GM23338 (cell line): ENCODE measurements at regions not wholly inside any gene's neighbourhood (a gene's known extent, or its start where the extent isn't known, plus 50 kb on each side); places are given as distances from the start of the nearest gene placed in this dataset.
A peak's percentile ranks its signal among the peaks of the same experiment; 100 is the strongest.

ENCODE experiments used
- ATAC-seq: fragments of 200-7000 bp; cut with Tn5 transposase; 3 replicates; pipeline ENCODE4 v1.9.1; 2020
- DNase-seq: peaks from one replicate; pipeline ENCODE4 v3.0.0-alpha.2; 2015; ENCODE audit warnings: low spot score
- H2AFZ ChIP-seq: fragments of 200-600 bp; sonication (generic); 2 replicates; pipeline ENCODE4 v1.8.0; 2016; ENCODE audit warnings: antibody characterized with exemption, mild to moderate bottlenecking, moderate library complexity
- H3F3A ChIP-seq: fragments of 200-600 bp; sonication (generic); replicated peaks from 2 replicates; pipeline ENCODE4 v1.8.0; 2017; ENCODE audit warnings: antibody characterized with exemption, mixed run types, low read depth
- H3K27ac ChIP-seq: fragments of 200-600 bp; sonication (generic); 2 replicates; pipeline ENCODE4 v1.6.1; 2016; ENCODE audit warnings: low read depth
- H3K27me3 ChIP-seq: fragments of 200-600 bp; sonication (generic); 2 replicates; pipeline ENCODE4 v1.8.0; 2016; ENCODE audit warnings: mild to moderate bottlenecking, mixed run types, moderate library complexity; ENCODE audit not compliant: insufficient read depth
- H3K36me3 ChIP-seq: fragments of 200-600 bp; sonication (generic); 2 replicates; pipeline ENCODE4 v1.8.0; 2016; ENCODE audit warnings: mild to moderate bottlenecking; ENCODE audit not compliant: insufficient read depth
- H3K4me1 ChIP-seq: fragments of 200-600 bp; sonication (generic); 2 replicates; pipeline ENCODE4 v1.8.0; 2016; ENCODE audit warnings: mild to moderate bottlenecking, moderate library complexity; ENCODE audit not compliant: insufficient read depth
- H3K4me2 ChIP-seq: fragments of 200-600 bp; sonication (generic); 2 replicates; pipeline ENCODE4 v1.7.1; 2017; ENCODE audit warnings: mixed run types
- H3K4me3 ChIP-seq: fragments of 200-600 bp; sonication (generic); 2 replicates; pipeline ENCODE4 v1.6.1; 2016; ENCODE audit warnings: mixed run types
- H3K79me2 ChIP-seq: fragments of 200-600 bp; sonication (generic); replicated peaks from 2 replicates; pipeline ENCODE4 v1.8.0; 2017; ENCODE audit warnings: mild to moderate bottlenecking; ENCODE audit not compliant: insufficient read depth
- H3K9me2 ChIP-seq: fragments of 200-600 bp; sonication (generic); 2 replicates; pipeline ENCODE4 v1.8.0; 2017; ENCODE audit not compliant: insufficient read depth
- H4K20me1 ChIP-seq: fragments of 200-600 bp; sonication (generic); replicated peaks from 2 replicates; pipeline ENCODE4 v1.8.0; 2017; ENCODE audit warnings: mild to moderate bottlenecking; ENCODE audit not compliant: insufficient read depth
- H3K27ac Mint-ChIP-seq: 2 replicates; pipeline ENCODE4 v1.8.0; 2020; ENCODE audit warnings: inconsistent platforms, mild to moderate bottlenecking, moderate library complexity, mixed read lengths
- H3K27me3 Mint-ChIP-seq: 3 replicates; pipeline ENCODE4 v1.8.0; 2022; ENCODE audit warnings: low read depth, mild to moderate bottlenecking, moderate library complexity, mixed read lengths, inconsistent platforms; ENCODE audit not compliant: insufficient read depth, poor library complexity
- H3K36me3 Mint-ChIP-seq: 3 replicates; pipeline ENCODE4 v1.8.0; 2021; ENCODE audit warnings: low read depth, mild to moderate bottlenecking, inconsistent platforms, moderate library complexity, mixed read lengths
- H3K4me1 Mint-ChIP-seq: 3 replicates; pipeline ENCODE4 v1.8.0; 2020; ENCODE audit warnings: mild to moderate bottlenecking, inconsistent platforms, mixed read lengths
- H3K4me3 Mint-ChIP-seq: 3 replicates; pipeline ENCODE4 v1.8.0; 2021; ENCODE audit warnings: moderate library complexity, mild to moderate bottlenecking, inconsistent platforms, mixed read lengths
- H3K9me3 Mint-ChIP-seq: 3 replicates; pipeline ENCODE4 v1.8.0; 2020; ENCODE audit warnings: moderate library complexity, mild to moderate bottlenecking, inconsistent platforms, mixed read lengths
- CREB1 ChIP-seq: fragments of 250-450 bp; sonication (Bioruptor Pico); IDR thresholded peaks from 2 replicates; pipeline ENCODE4 v1.5.0; 2020; ENCODE audit warnings: low read depth, mild to moderate bottlenecking, moderate library complexity
- EZH2 ChIP-seq: fragments of 200-600 bp; sonication (generic); IDR thresholded peaks from one replicate; pipeline ENCODE4 v1.8.0; 2017; ENCODE audit warnings: antibody characterized with exemption, mild to moderate bottlenecking, low read depth; ENCODE audit not compliant: unreplicated experiment
- EZH2phosphoT487 ChIP-seq: fragments of 200-600 bp; sonication (generic); IDR thresholded peaks from one replicate; pipeline ENCODE4 v1.8.1; 2018; ENCODE audit warnings: antibody characterized with exemption; ENCODE audit not compliant: unreplicated experiment
- JUNB ChIP-seq: IDR thresholded peaks from one replicate; pipeline ENCODE4 v1.6.1; 2016; ENCODE audit warnings: antibody characterized with exemption; ENCODE audit not compliant: unreplicated experiment
- NANOG ChIP-seq: IDR thresholded peaks from 2 replicates; pipeline ENCODE4 v1.6.1; 2016; ENCODE audit warnings: antibody characterized with exemption, borderline replicate concordance
- POLR2AphosphoS5 ChIP-seq: IDR thresholded peaks from 2 replicates; pipeline ENCODE4 v1.6.1; 2016; ENCODE audit warnings: antibody characterized with exemption, low read depth
- STAT1 ChIP-seq: IDR thresholded peaks from one replicate; pipeline ENCODE4 v1.6.1; 2016; ENCODE audit warnings: antibody characterized with exemption; ENCODE audit not compliant: unreplicated experiment
- ZNF114 ChIP-seq: fragments of 250-450 bp; sonication (Bioruptor Pico); IDR thresholded peaks from 2 replicates; pipeline ENCODE4 v1.5.0; 2020; ENCODE audit warnings: mild to moderate bottlenecking, moderate library complexity
- ZNF331 ChIP-seq: fragments of 250-450 bp; sonication (Bioruptor Pico); IDR thresholded peaks from 2 replicates; pipeline ENCODE4 v1.5.0; 2020; ENCODE audit warnings: low read depth, mild to moderate bottlenecking, moderate library complexity
- ZNF462 ChIP-seq: fragments of 250-450 bp; sonication (Bioruptor Pico); IDR thresholded peaks from 2 replicates; pipeline ENCODE4 v1.5.0; 2020; ENCODE audit warnings: mild to moderate bottlenecking, moderate library complexity
- TF ChIP-seq, protein P1 (sequence below), 2 experiments: fragments of 200-600 bp in 1 of 2; sonication (generic) in 1 of 2; conservative IDR thresholded peaks; 2 replicates each; pipeline versions ENCODE4 v1.5.1 to v1.6.1; 2016 to 2017; ENCODE audit warnings: antibody characterized with exemption in 2 of 2, low read depth in 2 of 2, mild to moderate bottlenecking in 2 of 2, moderate library complexity in 1 of 2
- TF ChIP-seq, protein P2 (sequence below): IDR thresholded peaks from 2 replicates; pipeline ENCODE4 v1.6.1; 2016; ENCODE audit warnings: antibody characterized with exemption

DNA sequence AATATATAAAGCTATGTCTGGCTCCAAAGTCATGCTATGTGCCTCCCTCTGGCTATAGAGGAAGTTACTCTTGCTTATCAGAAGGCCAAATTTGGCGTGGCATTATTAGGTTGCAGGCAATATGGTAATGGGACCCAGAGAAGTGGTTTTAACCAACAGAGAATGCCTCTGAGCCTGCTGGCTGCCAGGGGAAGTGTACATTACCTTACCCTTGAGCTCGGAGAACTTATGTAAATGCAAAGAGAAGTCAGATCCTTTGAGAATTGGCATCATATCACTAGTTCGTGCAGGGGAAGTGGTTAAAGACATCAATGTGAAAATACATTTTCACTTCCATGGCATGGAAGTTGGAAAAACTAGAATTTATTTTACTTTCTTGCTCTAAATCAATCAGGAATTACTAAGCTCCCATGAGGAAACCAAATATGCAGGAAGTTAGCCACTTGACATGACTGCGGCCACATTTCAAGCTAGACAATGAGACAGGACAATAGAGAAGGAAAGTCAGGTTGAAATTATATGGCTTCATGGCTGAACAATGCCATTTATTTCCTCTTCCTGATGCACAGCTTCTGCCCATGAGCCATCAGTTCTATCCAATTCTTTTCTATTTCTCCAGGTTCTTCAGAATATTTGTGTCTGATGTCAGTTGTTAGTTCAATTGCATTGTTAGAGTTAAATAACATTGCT, 134.0 kb upstream of the PHACTR1 start (continued):
- TF ChIP-seq, protein P1, sequence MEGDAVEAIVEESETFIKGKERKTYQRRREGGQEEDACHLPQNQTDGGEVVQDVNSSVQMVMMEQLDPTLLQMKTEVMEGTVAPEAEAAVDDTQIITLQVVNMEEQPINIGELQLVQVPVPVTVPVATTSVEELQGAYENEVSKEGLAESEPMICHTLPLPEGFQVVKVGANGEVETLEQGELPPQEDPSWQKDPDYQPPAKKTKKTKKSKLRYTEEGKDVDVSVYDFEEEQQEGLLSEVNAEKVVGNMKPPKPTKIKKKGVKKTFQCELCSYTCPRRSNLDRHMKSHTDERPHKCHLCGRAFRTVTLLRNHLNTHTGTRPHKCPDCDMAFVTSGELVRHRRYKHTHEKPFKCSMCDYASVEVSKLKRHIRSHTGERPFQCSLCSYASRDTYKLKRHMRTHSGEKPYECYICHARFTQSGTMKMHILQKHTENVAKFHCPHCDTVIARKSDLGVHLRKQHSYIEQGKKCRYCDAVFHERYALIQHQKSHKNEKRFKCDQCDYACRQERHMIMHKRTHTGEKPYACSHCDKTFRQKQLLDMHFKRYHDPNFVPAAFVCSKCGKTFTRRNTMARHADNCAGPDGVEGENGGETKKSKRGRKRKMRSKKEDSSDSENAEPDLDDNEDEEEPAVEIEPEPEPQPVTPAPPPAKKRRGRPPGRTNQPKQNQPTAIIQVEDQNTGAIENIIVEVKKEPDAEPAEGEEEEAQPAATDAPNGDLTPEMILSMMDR (conservative IDR thresholded peaks at IDR 0.05; ENCODE audit: low read depth in 2 of 2) = no peak
- TF ChIP-seq POLR2AphosphoS5 (no peak), JUNB (no peak), ZNF114 (CRISPR knock-in tag) (no peak)

GRCh38 chr6:12584631-12585405, 131.7 kb upstream of the PHACTR1 start:
- Histone ChIP-seq H3K4me1 (no peaks in the 10 kb centered on the region), H3K36me3 (no peaks in the 10 kb centered on the region), H3K27ac (no peak overlapping the region), H3K4me3 (no peak overlapping the region), H3K9me2 (no peaks in the 10 kb centered on the region), H4K20me1 (no peaks in the 10 kb centered on the region), H3K27me3 (no peaks in the 10 kb centered on the region), H3K79me2 (no peaks in the 10 kb centered on the region), H3F3A (no peaks in the 10 kb centered on the region), H3K4me2 (no peak overlapping the region), H2AFZ (peak overlapping the region; percentile 63; the same call in 1 of the 2 replicates)
- DNase-seq (no peak), ATAC-seq (no peak)
- H3K4me3 Mint-ChIP-seq = no peak overlapping the region
- H3K27me3 Mint-ChIP-seq = no peaks in the 10 kb centered on the region
- no peak overlapping the region for H3K27ac Mint-ChIP-seq
- no peaks in the 10 kb centered on the region for H3K36me3 Mint-ChIP-seq
- peaks cover 7% of the 10 kb centered on the region; the same call in 1 of the 3 replicates for H3K4me1 Mint-ChIP-seq
- no peaks in the 10 kb centered on the region for H3K9me3 Mint-ChIP-seq
- TF ChIP-seq, protein P2, sequence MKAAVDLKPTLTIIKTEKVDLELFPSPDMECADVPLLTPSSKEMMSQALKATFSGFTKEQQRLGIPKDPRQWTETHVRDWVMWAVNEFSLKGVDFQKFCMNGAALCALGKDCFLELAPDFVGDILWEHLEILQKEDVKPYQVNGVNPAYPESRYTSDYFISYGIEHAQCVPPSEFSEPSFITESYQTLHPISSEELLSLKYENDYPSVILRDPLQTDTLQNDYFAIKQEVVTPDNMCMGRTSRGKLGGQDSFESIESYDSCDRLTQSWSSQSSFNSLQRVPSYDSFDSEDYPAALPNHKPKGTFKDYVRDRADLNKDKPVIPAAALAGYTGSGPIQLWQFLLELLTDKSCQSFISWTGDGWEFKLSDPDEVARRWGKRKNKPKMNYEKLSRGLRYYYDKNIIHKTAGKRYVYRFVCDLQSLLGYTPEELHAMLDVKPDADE = no peak
- TF ChIP-seq ZNF114 (CRISPR knock-in tag) (no peak), STAT1 (no peak), ZNF462 (no peak), EZH2 (no peak), ZNF331 (no peak), EZH2phosphoT487 (no peak), JUNB (no peak), CREB1 (CRISPR knock-in tag) (no peak), POLR2AphosphoS5 (no peak), NANOG (no peak)
- TF ChIP-seq, protein P1 (conservative IDR thresholded peaks at IDR 0.05; ENCODE audit: low read depth in 2 of 2) = no peak
